CD14-positive monocyte (primary cell): ENCODE measurements at regions not wholly inside any gene's neighbourhood (a gene's known extent, or its start where the extent isn't known, plus 50 kb on each side); places are given as distances from the start of the nearest gene placed in this dataset.

Experiments
- DNase-seq, 3 donors: peaks; one replicate each; pipeline ENCODE4 v3.0.0-alpha.2; 2011 to 2022
- H2AFZ ChIP-seq: 2 replicates; pipeline ENCODE4 v1.6.0; 2012; ENCODE audit warnings: mild to moderate bottlenecking, low read depth, low read length, inconsistent platforms; ENCODE audit not compliant: insufficient read depth, poor library complexity, severe bottlenecking
- H3K27ac ChIP-seq, 2 donors: 1 replicate in 1 of 2; 2 replicates in 1 of 2; pipeline ENCODE4 v1.5.1; 2012 to 2013; ENCODE audit warnings: low read length in 2 of 2, control low read depth in 1 of 2, inconsistent platforms in 1 of 2, low read depth in 1 of 2, mild to moderate bottlenecking in 1 of 2
- H3K27me3 ChIP-seq, 2 donors: one replicate each; pipeline versions ENCODE4 v1.6.0 to v1.6.1; 2011 to 2013; ENCODE audit warnings: low read length in 2 of 2; ENCODE audit not compliant: control insufficient read depth in 2 of 2, insufficient read depth in 2 of 2
- H3K36me3 ChIP-seq, 2 donors: replicated peaks in 1 of 2; 1 replicate in 1 of 2; 2 replicates in 1 of 2; pipeline versions ENCODE4 v1.5.1 to v1.6.1; 2012 to 2013; ENCODE audit warnings: low read length in 2 of 2, control low read depth in 1 of 2, inconsistent platforms in 1 of 2, mild to moderate bottlenecking in 1 of 2; ENCODE audit not compliant: insufficient read depth in 2 of 2, control insufficient read depth in 1 of 2
- H3K4me1 ChIP-seq, 2 donors: 1 replicate in 1 of 2; 2 replicates in 1 of 2; pipeline versions ENCODE4 v1.5.1 to v1.6.1; 2012 to 2013; ENCODE audit warnings: low read length in 2 of 2, control low read depth in 1 of 2, inconsistent platforms in 1 of 2, mild to moderate bottlenecking in 1 of 2, moderate library complexity in 1 of 2; ENCODE audit not compliant: insufficient read depth in 2 of 2, control insufficient read depth in 1 of 2
- H3K4me2 ChIP-seq: replicated peaks from 2 replicates; pipeline ENCODE3; 2012; ENCODE audit warnings: low read length, moderate library complexity, mild to moderate bottlenecking; ENCODE audit not compliant: poor library complexity, severe bottlenecking; ENCODE audit errors: extremely low read depth
- H3K4me3 ChIP-seq, 3 experiments: fragments of 200-600 bp in 1 of 3; sonication (generic) in 1 of 3; replicated peaks in 1 of 3; 1 replicate in 2 of 3; 2 replicates in 1 of 3; pipeline ENCODE4 v1.5.1; 2011 to 2013; ENCODE audit warnings: low read length in 3 of 3, mild to moderate bottlenecking in 3 of 3, control low read depth in 2 of 3, low read depth in 2 of 3, inconsistent platforms in 1 of 3, moderate library complexity in 1 of 3
- H3K79me2 ChIP-seq: 2 replicates; pipeline ENCODE4 v1.6.0; 2012; ENCODE audit warnings: mild to moderate bottlenecking, control low read depth, inconsistent platforms, low read length, moderate library complexity; ENCODE audit not compliant: insufficient read depth
- H3K9ac ChIP-seq: 2 replicates; pipeline ENCODE4 v1.6.0; 2017; ENCODE audit warnings: low read length, mild to moderate bottlenecking; ENCODE audit not compliant: insufficient read depth, poor library complexity, severe bottlenecking
- H3K9me3 ChIP-seq, 2 donors: replicated peaks in 1 of 2; 1 replicate in 1 of 2; 2 replicates in 1 of 2; pipeline versions ENCODE4 v1.5.1 to v1.6.1; 2012 to 2013; ENCODE audit warnings: low read length in 2 of 2, control low read depth in 1 of 2; ENCODE audit not compliant: control insufficient read depth in 1 of 2, insufficient read depth in 1 of 2
- H4K20me1 ChIP-seq: 2 replicates; pipeline ENCODE4 v1.6.0; 2012; ENCODE audit warnings: mild to moderate bottlenecking, low read length, control low read depth, moderate library complexity; ENCODE audit not compliant: insufficient read depth
- H3K27ac Mint-ChIP-seq, 7 donors: one replicate each; pipeline ENCODE4 v1.8.0; 2020; ENCODE audit warnings: mild to moderate bottlenecking in 7 of 7, mixed read lengths in 7 of 7, moderate library complexity in 6 of 7, inconsistent platforms in 2 of 7
- H3K27me3 Mint-ChIP-seq, 3 donors: one replicate each; pipeline ENCODE4 v1.8.0; 2021 to 2022; ENCODE audit warnings: low read depth in 3 of 3, mild to moderate bottlenecking in 3 of 3, mixed read lengths in 3 of 3, moderate library complexity in 3 of 3, inconsistent platforms in 1 of 3
- H3K36me3 Mint-ChIP-seq, 2 donors: one replicate each; pipeline ENCODE4 v1.8.0; 2020; ENCODE audit warnings: mixed read lengths in 2 of 2, inconsistent platforms in 1 of 2, mild to moderate bottlenecking in 1 of 2
- H3K4me1 Mint-ChIP-seq: one replicate; pipeline ENCODE4 v1.8.0; 2020; ENCODE audit warnings: mild to moderate bottlenecking, mixed read lengths
- H3K4me3 Mint-ChIP-seq, 2 donors: one replicate each; pipeline ENCODE4 v1.8.0; 2020; ENCODE audit warnings: mild to moderate bottlenecking in 2 of 2, mixed read lengths in 2 of 2, moderate library complexity in 1 of 2
- H3K9me3 Mint-ChIP-seq, 7 donors: one replicate each; pipeline ENCODE4 v1.8.0; 2020 to 2022; ENCODE audit warnings: mixed read lengths in 7 of 7, mild to moderate bottlenecking in 6 of 7, moderate library complexity in 6 of 7, inconsistent platforms in 2 of 7
- WGBS: methylation state at CpG from one replicate; pipeline ENCODE4 v1.1.5; 2013; ENCODE audit warnings: missing lambda C conversion rate; ENCODE audit not compliant: insufficient coverage; 5-methylcytosine and 5-hydroxymethylcytosine counted together
- intact Hi-C, 2 donors: fragments of 100-400 bp; cut with micrococcal nuclease; formaldehyde crosslinking; loops; one replicate each; pipeline versions ENCODE4 v1.15.0 to v1.15.1; 2023
- TF ChIP-seq, protein P1 (sequence below): fragments of 200-600 bp; IDR thresholded peaks from one replicate; pipeline ENCODE4 v1.8.0; 2022; ENCODE audit warnings: antibody characterized with exemption, mild to moderate bottlenecking

DNA sequence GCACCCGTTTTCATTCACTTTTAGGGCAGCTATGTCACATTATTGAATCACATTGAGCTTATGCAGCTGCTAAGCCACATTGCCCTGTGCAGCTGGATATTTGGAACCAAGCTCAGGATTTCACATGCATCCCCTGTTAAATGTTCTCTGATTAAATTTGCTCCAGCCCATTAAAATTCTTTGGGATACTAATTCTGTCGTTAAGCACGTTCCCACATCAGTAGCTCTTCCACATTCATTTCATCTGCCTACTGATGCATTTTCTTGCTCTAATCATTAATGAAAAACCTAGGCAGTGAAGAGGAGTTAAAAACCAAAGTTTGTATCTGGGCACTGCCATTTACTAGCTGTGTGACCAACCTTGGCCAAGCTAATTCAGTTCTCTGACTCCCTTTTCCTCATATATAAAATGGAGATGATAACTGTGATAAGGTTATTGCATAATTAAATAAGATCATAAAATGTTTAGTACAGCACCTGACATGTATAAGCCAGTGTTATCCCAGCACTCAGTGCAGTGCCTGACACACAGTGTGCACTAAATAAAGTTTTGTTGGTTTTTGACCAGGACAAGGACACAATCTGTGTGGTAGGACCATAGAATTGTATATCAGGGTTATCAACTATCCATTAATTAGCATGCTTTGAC, 222.2 kb upstream of the ATP11B start:
- Mint-ChIP-seq H3K4me3 (no peak overlapping the region), H3K27me3 (no peaks in the 10 kb centered on the region), H3K9me3 (peaks cover 0 to 11% (median 5%) of the 10 kb centered on the region in 7 donors), H3K4me1 (no peaks in the 10 kb centered on the region), H3K27ac (no peak overlapping the region), H3K36me3 (no peaks in the 10 kb centered on the region)
- no peak for DNase-seq
- H3K27ac ChIP-seq, result no peak overlapping the region
- H3K79me2 ChIP-seq, result no peaks in the 10 kb centered on the region
- no peaks in the 10 kb centered on the region for H3K27me3 ChIP-seq
- no peak overlapping the region for H3K4me2 ChIP-seq
- H3K36me3 ChIP-seq, result no peaks in the 10 kb centered on the region
- no peaks in the 10 kb centered on the region for H4K20me1 ChIP-seq
- no peaks in the 10 kb centered on the region for H3K4me1 ChIP-seq
- WGBS, result 78% methylated on average over 1 of the region's 3 CpGs
- intact Hi-C loops, result no loop called here
- peaks cover 5 to 13% of the 10 kb centered on the region in 2 donors for H3K9me3 ChIP-seq
- H3K9ac ChIP-seq, result no peak overlapping the region
- no peak overlapping the region for H3K4me3 ChIP-seq
- TF ChIP-seq, protein P1, sequence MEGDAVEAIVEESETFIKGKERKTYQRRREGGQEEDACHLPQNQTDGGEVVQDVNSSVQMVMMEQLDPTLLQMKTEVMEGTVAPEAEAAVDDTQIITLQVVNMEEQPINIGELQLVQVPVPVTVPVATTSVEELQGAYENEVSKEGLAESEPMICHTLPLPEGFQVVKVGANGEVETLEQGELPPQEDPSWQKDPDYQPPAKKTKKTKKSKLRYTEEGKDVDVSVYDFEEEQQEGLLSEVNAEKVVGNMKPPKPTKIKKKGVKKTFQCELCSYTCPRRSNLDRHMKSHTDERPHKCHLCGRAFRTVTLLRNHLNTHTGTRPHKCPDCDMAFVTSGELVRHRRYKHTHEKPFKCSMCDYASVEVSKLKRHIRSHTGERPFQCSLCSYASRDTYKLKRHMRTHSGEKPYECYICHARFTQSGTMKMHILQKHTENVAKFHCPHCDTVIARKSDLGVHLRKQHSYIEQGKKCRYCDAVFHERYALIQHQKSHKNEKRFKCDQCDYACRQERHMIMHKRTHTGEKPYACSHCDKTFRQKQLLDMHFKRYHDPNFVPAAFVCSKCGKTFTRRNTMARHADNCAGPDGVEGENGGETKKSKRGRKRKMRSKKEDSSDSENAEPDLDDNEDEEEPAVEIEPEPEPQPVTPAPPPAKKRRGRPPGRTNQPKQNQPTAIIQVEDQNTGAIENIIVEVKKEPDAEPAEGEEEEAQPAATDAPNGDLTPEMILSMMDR, result no peak
- no peak overlapping the region for H2AFZ ChIP-seq

- H3K79me2 ChIP-seq, result no peaks in the 10 kb centered on the region
- H3K27me3 ChIP-seq, result no peaks in the 10 kb centered on the region
- TF ChIP-seq, protein P1, result no peak
- no peak overlapping the region for H3K4me3 ChIP-seq
- Mint-ChIP-seq H3K9me3 (peaks cover 0 to 11% (median 7%) of the 10 kb centered on the region in 7 donors), H3K27me3 (peaks cover 0 to 1% (median 0%) of the 10 kb centered on the region in 3 donors), H3K4me3 (no peak overlapping the region), H3K4me1 (no peaks in the 10 kb centered on the region), H3K27ac (no peak overlapping the region), H3K36me3 (no peaks in the 10 kb centered on the region)
- H3K9me3 ChIP-seq, result peaks cover 5 to 13% of the 10 kb centered on the region in 2 donors
- intact Hi-C loops, result no loop called here
- WGBS, result 100% methylated on average over 1 of the region's 2 CpGs
- H3K9ac ChIP-seq, result no peak overlapping the region
- H3K36me3 ChIP-seq, result no peaks in the 10 kb centered on the region
- no peak overlapping the region for H3K4me2 ChIP-seq
- no peaks in the 10 kb centered on the region for H3K4me1 ChIP-seq
- no peaks in the 10 kb centered on the region for H4K20me1 ChIP-seq
- no peak overlapping the region for H2AFZ ChIP-seq
- no peak overlapping the region for H3K27ac ChIP-seq
- DNase-seq, result no peak
These were observed 217.4 kb upstream of the ATP11B start for GRCh38 chr3:182575941-182576340.
